GM18507 (cell line): ENCODE measurements at regions not wholly inside any gene's neighbourhood (a gene's known extent, or its start where the extent isn't known, plus 50 kb on each side); places are given as distances from the start of the nearest gene placed in this dataset.

Source experiments
- DNase-seq: peaks from one replicate; pipeline ENCODE4 v3.0.0; 2011; ENCODE audit warnings: low read depth; ENCODE audit not compliant: insufficient read length; ENCODE audit errors: extremely low spot score
- FAIRE-seq: peaks from 2 replicates; lab custom pipeline; 2011; peaks lifted over from hg19 to GRCh38; lab: Jason Lieb, UNC

DNA sequence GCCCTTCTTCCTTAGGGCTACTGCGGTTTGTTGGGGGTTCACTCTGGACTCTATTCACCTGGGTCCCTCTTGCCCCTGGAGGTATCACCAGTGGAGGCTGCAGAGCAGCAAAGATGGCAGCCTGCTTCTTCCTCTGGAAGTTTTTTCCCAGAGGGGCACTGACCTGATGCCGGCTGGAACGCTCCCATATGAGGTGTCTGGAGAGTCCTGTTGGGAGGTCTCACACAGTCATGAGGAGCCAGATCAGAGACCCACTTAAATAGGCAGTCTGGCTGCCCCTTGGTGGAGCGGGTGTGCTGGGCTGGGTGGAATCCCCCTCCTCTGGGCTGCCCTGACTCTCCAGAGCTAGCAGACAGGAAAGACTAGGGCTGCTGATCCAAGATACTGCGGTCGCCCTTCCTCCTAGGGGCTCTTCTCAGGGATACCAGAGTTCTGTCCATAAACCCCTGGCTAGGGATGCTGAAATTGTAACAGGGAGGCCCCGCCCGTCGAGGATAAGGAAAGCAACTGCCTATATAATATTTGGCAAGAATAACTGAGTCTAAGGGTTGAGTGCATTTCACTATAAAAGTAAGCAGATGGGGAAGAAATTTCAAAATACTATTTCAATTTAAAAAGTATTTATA lies 140.7 kb downstream of the NOL4 start:
- FAIRE-seq (no peak), DNase-seq (no peak)

DNA sequence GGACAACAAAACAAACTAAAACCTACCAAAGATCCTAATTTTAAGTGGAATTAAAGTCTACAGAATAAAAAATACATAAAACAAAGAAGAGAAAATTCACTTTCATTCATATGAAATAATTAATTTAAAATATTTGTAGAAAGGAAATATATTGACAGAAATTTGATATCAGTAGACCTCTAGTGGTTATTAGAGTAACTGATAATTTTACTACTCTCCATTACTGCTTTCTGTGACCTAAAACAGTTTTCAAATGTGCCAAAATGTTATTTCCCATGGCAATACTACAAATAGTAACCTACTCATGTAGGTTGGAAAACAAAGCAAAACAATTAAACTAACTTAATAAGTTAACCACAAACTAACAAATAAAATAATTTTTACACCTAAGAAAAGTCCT lies 147.1 kb downstream of the NOL4 start:
- DNase-seq = no peak
- no peak for FAIRE-seq

DNA sequence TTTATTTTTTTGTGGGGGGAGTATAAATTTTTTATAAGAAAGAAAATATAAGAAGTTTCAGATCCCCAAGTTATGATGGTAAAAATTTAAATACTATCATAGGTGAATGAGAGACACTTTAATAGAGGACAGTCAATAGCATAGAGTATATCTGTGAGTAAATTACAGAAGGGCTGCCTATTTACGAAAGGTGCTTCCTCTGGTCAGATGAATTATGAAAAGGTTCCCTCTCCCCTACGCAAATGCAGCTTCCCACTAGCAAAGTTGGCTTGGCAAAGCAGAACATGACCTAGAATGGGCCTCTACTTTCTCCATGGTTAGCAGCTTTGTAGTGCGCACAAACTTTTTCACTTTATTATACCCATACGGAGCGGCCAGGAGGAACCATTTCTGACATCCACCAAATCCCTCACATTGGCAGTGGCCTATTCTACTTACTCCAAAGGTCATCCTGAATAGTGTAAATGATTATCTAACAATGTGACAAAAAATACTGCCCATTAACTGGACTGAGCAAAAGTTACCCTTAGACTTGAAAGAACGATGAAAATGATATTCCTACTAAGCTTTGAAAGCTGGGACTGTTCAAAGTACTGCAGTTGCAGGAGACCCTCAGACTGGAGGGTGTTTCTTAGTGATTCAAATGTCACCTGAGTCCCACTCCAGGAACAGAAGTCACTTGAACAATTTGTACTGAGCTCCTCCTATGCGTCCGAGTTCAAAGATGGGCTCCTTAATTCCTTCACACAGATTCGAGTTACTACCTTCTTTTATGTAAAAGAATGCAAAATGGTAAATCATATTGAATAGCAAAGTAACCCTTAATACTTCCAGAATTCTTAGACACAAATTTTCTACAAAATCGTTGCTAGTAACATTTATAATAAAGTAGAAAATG lies 148.5 kb downstream of the NOL4 start:
- FAIRE-seq = no peak

DNA sequence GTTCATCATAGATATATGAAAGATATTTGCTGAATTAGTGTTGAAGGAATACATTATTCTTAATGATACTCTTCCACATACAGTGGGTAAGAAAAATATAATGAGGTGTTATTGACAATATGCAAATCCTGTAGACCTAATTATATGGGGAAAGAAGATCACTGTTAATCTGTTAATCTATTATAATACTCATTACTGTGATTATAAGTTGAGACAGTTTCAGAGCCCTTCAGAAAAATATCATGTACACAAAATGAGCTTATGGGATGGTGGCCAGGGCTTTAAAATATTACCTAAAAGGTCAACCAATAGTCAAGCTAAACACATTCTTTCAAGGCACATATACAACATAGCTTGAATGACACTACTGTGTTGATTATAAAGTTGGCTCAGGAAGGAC lies 163.5 kb downstream of the NOL4 start:
- no peak for FAIRE-seq
- no peak for DNase-seq

More for the DNA sequence above, 148.5 kb downstream of the NOL4 start:
- DNase-seq = no peak

DNA sequence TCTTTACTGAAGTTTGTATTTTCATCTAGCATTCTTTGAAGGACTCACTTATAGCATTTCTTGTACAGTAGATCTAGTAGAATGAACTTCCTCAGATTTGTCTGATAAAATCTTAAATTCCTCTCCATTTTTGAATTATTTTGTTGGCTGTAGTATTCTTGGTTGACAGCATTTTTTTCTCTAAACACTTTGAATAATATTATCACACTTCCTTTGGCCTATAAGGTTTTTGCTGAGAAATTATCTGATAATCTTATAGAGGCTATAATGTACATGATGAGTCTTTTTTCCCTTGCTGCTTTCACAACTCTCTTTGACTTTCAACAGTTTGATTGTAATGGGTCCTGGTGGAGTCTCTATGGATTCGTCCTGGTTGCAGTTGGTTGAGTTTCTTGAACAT lies 169.5 kb downstream of the NOL4 start:
- FAIRE-seq (no peak), DNase-seq (no peak)

DNA sequence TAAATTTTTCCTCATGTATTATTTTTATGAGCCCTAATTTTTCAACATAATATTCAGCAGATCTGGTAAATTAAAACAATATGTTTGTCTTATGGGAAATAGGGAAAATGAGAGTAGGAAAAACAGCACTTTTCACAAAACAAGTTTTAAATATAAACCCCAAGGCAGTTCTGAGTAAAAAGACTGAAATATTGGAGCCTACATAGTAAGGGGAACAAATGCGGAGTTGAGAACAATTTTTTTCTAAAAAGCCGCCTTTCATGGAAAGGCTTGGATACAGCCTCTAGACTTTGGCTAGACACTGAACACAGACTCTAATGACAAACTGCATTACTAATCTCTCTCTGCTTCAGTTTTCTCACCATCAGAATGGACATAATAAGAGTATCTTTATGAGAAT lies 174.1 kb downstream of the NOL4 start:
- DNase-seq = no peak
- FAIRE-seq = no peak

DNA sequence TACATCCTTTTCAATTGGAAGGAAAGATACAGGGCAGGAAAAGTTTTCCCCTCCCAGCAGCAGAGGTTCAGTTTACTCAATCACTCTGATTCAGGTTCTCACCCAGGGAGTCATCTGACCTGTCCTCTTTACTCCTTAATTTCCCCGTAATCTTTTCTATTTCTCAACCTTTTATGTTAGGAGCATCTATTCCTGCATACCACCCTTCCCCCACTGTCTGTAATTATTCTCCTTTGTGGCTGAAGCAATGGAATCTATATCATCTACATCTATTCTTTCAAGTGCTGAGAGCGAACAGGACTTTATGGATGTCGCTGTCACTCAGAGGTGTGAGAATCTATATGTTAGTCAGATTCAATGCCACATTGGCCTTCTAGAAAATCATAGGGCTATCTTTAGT lies 175.2 kb downstream of the NOL4 start:
- DNase-seq = no peak
- no peak for FAIRE-seq

DNA sequence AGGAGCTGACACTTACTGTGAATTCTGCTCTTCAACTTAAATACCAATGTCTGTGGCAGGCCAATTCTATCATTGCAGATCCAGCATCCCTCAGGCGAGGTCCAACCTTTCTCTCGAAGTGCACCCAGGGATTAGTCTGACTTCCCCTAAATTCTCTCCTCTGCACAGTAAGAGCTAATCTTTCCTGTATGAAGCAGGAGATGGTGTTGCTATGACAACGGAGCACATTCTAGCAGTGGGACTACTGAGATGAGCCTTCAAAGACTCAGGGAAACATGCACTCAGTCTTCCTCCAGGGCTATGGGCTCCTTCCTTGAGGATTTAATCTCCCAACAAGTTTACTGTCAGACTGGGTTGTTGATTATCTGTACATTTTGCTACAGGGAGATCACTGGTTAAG lies 176.3 kb downstream of the NOL4 start:
- FAIRE-seq (no peak), DNase-seq (no peak)

DNA sequence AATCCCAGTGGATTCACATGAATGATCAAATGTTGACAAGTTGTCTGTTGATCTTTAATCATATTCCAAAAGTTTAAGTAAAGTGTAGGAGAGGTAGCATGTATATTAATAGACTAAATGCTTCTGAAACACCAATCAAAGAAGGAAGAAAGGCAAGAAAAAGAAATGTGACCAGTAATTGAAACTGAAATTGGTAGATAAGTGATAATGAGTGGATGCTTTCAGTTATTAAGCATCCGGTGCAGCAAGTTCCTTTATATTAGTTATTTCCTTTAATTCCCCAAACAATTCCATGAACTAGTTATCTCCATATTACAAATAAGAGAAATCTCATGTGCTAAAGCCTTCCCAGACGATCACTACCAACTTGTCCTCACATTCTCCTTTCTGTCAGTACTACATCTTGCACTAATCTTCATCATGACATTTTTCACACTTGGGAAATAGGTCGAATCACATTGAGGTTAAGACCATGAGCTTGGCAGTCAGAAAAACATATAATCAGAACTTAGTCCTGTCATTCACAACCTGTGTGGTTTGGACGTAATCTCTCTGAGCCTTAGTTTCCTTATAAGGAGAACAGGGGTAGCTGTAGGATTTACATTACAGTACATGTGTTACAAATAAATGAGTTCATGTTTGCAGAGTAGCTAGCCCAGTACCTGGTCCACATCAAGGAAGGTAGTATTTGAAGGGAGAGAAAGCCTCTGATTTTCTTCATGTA lies 182.1 kb downstream of the NOL4 start:
- DNase-seq (no peak), FAIRE-seq (no peak)

DNA sequence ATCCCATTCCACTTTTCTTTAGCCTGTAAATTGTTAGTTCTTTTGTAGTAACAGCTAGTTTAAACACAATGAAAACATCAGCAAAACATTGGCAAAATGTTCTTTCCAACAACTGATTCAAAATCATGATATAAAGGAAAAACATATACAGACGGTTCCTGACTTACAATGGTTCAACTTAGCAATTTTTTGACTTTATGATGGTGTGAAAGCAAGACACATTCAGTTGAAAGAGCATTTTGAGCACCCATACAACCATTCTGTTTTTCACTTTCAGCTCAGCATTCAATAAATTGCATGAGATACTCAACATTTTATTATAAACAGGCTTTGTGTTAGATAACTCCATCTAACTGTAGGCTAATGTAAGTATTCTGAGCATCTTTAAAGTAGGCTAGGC lies 185.1 kb downstream of the NOL4 start:
- no peak for FAIRE-seq
- DNase-seq = no peak

DNA sequence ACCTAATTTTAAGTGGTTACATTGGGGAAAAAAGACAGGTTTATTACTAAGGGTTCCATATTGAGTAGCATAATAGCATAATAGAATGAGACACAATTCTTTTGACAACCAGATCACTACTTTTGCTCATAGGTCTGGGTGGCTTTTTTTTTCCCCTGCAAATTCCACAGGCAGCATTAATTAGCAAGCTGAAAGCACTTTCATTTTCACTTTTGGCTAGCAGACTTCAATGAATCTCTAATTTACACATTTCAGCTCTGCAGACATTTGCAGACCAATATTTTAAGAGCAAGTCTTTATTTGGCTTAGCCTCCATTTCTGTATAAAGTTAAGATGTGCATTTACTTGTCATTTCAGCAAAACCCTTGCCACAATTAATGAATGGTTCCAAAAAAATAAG lies 185.5 kb downstream of the NOL4 start:
- DNase-seq (no peak), FAIRE-seq (no peak)

DNA sequence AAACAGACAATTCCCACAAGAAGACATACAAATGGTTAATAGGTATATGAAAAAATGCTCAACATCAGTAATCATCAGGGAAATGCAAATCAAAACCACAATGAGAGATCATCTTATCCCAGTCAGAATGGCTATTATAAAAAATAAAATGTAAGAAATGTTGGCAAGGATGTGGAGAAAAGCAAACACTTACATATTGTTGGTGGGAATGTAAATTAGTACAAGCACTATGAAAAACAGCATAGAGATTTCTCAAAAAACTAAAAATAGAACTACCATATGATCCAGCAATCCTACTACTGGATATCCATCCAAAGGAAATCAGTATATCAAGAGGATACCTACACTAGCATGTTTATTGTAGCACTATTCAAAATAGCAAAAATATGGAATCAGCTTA lies 186.6 kb downstream of the NOL4 start:
- FAIRE-seq (no peak), DNase-seq (no peak)

DNA sequence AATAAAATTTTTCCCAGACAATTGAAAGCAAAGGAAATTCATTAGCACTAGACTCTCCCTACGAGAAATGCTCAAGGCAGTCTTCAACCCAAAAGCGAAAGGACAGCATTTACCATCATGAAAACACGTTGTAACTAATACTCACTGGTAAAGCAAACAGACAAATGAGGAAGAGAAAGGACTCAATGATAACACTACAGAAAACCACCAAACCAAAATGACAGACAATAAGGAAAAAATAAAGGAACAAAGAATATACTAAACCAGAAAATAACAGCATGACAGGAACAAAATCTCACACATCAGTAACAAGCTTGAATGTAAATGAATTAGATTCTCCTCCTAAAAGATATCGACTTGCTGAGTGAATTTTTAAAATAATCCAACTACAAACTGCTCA lies 190.7 kb downstream of the NOL4 start:
- FAIRE-seq (no peak), DNase-seq (no peak)

DNA sequence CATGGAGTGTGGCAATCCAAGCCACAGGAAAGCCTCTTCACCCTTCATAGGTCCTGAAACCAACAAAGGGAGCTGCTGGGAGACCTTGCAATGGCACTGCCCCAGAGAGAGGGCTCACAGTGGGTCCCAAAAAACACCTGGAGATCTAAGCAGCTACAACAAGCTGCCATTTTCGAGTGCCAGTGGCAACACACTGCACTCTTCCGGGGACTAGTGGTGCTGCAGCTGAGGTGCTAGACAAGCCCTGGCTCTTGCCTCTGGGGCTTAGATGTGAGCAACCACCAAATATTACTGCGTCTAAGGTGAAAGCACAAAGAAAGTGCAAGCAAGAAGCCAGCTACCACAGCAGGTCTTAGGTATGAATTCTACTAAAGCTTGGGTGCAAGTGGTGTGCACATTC lies 192.9 kb downstream of the NOL4 start:
- FAIRE-seq = no peak
- no peak for DNase-seq

DNA sequence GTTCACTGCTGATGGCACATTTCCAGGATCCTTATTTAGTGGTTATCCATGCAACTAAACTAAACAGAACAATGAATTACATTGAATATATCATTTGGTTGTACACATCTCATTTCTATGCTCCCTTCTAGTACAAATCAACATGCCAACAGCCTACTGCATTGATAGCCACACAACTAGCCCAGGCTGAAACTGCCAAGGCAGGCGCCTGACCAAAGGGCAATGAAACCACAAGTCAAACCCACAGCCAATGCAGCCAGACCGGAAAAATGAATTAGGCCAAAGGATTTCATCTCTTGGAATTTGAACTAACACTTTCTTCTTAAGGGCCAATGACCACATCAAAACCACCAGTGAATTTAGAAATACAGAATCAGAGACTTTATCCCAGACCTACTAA lies 196.4 kb downstream of the NOL4 start:
- no peak for FAIRE-seq

DNA sequence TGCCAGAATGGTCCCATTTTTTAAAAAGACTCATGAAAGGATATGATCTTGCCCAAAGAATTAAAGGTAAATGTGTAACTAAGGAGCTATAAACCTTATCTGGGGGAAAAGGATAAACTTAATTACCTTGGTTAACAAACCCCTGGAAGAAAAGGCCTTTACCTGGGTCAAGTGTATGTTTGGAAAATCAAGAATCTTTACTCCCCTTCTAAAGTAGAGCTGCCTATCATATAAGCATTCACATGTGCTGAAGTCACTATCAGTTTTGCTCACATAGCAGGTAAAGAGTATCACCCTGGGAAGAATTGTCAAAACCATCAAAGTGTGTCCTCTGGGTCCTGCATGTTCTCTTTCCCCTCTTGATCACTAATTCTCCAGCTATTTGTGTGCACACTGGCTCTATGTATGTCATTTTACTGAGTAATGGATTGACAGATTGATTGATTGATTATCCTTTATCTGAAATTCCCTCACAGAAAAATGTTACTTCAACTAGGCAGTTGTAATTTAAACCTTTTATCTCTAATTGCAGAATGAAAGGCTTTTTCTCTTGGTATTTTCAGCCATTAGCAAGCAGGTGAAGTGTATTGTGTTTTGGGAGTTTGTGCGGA lies 199.4 kb downstream of the NOL4 start:
- DNase-seq (no peak), FAIRE-seq (no peak)

More for the DNA sequence above, 196.4 kb downstream of the NOL4 start:
- DNase-seq = no peak

DNA sequence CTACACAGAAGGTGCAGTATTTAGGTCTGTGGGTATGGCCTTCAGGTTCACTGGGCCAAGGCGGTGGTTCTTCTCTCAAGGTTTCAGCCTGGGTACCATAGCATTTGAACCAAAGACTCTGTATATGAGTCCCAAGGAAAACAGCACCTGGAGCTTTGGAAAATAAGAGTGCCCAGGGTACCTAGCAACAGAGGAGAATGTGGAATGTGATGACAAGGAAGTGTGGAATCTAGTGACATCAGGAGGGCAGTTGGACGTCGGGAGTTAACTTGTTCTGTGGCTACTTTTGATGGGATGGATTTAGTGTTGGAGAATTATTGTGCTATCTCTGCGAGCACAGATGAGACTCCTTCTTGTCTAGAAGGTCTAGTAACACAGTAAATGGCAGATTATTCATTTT lies 201.2 kb downstream of the NOL4 start:
- FAIRE-seq (no peak), DNase-seq (no peak)

DNA sequence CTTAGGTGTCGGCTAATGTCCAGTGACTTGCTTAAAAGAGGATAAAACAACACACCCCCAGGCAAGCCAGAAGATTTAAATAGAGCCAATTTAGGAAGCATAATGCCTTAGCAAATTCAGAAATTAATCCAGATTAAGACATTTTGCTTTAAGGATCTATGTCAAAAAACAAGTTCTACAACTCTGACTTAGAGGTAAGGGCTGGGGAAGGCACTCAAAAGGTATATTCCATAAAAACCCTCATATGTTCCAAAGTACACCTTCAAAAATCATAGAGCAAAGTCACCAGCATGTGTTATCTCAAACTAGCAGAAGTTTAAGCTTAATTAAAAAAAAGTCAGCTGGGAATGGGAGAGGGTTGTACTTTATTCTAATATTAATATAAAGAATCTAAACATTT lies 206.4 kb downstream of the NOL4 start:
- FAIRE-seq (no peak), DNase-seq (no peak)

DNA sequence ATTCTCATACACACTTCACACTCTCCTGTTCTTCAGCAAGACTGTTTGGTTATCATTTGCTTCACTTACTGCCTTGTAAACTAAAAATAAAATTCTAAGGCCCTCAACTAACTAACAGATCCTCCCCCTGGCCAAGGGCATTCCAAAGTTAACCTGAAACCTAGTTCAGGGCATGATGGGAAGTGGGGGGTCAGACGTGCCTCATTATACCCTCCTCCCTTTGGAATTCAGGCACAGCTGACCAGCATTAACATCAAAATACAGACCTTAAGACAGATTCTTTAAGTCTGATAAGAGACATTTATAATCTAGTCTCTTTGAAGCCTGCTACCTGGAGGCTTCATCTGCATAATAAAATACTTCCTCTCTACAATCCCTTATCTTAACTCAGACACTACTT lies 221.0 kb downstream of the NOL4 start:
- no peak for DNase-seq
- no peak for FAIRE-seq

DNA sequence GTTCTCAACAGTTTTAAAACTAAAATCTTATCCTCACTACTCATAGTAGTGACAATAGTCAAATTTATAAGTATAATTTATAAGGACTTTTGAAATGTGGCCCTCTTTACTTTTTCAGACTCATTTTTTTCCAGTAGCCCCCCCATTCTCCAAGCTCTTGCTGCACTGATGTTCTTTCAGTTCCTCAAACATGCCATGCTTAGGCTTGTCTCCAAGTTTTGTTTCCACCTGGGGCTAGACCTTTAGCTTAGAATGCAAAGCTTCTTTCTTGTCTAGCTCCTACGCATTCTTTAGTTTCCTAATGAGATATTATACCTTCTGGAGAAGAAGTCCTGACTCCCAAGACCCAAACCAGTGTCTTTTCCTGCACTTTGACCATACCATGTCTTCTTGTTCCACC lies 222.6 kb downstream of the NOL4 start:
- DNase-seq = no peak
- no peak for FAIRE-seq
